ENCODE measurements at regions not wholly inside any gene's neighbourhood (a gene's known extent, or its start where the extent isn't known, plus 50 kb on each side); places are given as distances from the start of the nearest gene placed in this dataset.

GRCh38 chr1:195562074-195562473 is 1046.2 kb downstream of the KCNT2 start:
- POLR2A ChIA-PET, result no interaction called here
- in situ Hi-C loops (cut with MboI) (no loop called here), intact Hi-C loops (cut with micrococcal nuclease) (no loop called here)
- DNase-seq (ENCODE audit: extremely low read depth in 1 of 4, low spot score in 3 of 4), result no peak
- H3K4me1 ChIP-seq (replicated peaks in 1 of 2; ENCODE audit: control insufficient read depth in 2 of 2, insufficient read depth in 2 of 2, low read length in 2 of 2), result no peaks in the 10 kb centered on the region
- H2AFZ ChIP-seq (ENCODE audit: low read depth, low read length), result no peak overlapping the region
- WGBS (ENCODE audit: insufficient coverage, low coverage, missing lambda C conversion rate), result 15% methylated on average over 2 of the region's 2 CpGs
- ATAC-seq, result no peak
- H3K27ac ChIP-seq (ENCODE audit: extremely low read depth, low read depth, low read length), result no peak overlapping the region
- TF ChIP-seq NFRKB (IDR thresholded peaks at IDR 0.05; ENCODE audit: low read depth), result no peak
- no peak for TF ChIP-seq TAF15 (IDR thresholded peaks at IDR 0.05; ENCODE audit: low read depth, low read length)
- no peak for TF ChIP-seq CUX1 (CRISPR knock-in tag; IDR thresholded peaks at IDR 0.05)
- TF ChIP-seq THRA (IDR thresholded peaks at IDR 0.05), result no peak
- TF ChIP-seq ELK3 (CRISPR knock-in tag; IDR thresholded peaks at IDR 0.05), result no peak
- no TSS peak for BruUV-seq (replicated peaks)
- H3K79me2 ChIP-seq (ENCODE audit: control insufficient read depth, insufficient read depth, low read length), result no peaks in the 10 kb centered on the region
- H3K9me1 ChIP-seq (ENCODE audit: control insufficient read depth, insufficient read depth, low read length), result no peaks in the 10 kb centered on the region
- CTCF ChIA-PET (ENCODE audit: low intra/inter-chr PET ratio), result no interaction called here
- H3K9me3 ChIP-seq (replicated peaks; ENCODE audit: control insufficient read depth, insufficient read depth, low read depth, low read length), result no peaks in the 10 kb centered on the region
- no peaks in the 10 kb centered on the region for H3K36me3 ChIP-seq (ENCODE audit: control insufficient read depth, insufficient read depth, low read length)
- no peaks in the 10 kb centered on the region for H4K20me1 ChIP-seq (replicated peaks; ENCODE audit: control insufficient read depth, insufficient read depth, low read length)
- H3K4me2 ChIP-seq (ENCODE audit: insufficient read depth, low read length), result no peak overlapping the region
- FAIRE-seq, result no peak
- no peak overlapping the region for H3K4me3 ChIP-seq
- no peaks in the 10 kb centered on the region for H3K27me3 ChIP-seq (ENCODE audit: control insufficient read depth in 2 of 2, insufficient read depth in 2 of 2, low read length in 2 of 2)
- no peak overlapping the region for H3K9ac ChIP-seq (ENCODE audit: insufficient read depth in 1 of 2, low read depth in 2 of 2, low read length in 2 of 2)

Data from K562 (cell line).